HEK293 (cell line): ENCODE measurements at regions not wholly inside any gene's neighbourhood (a gene's known extent, or its start where the extent isn't known, plus 50 kb on each side); places are given as distances from the start of the nearest gene placed in this dataset.

Experiments used
- GLI2 ChIP-seq: fragments of 450-650 bp; formaldehyde crosslinking; IDR thresholded peaks from 2 replicates; pipeline ENCODE4; 2017; ENCODE audit warnings: missing biosample characterization, missing genetic modification characterization, low read depth, borderline replicate concordance
- HOXA7 ChIP-seq: sonication (generic); formaldehyde crosslinking; IDR thresholded peaks from 2 replicates; pipeline ENCODE4 v1.8.1; 2022; ENCODE audit warnings: missing genetic modification reagents, borderline replicate concordance
- HOXD13 ChIP-seq: sonication (generic); formaldehyde crosslinking; IDR thresholded peaks from 2 replicates; pipeline ENCODE4 v1.8.0; 2022; ENCODE audit warnings: missing genetic modification reagents, borderline replicate concordance
- SALL2 ChIP-seq: fragments of 450-650 bp; formaldehyde crosslinking; IDR thresholded peaks from 2 replicates; pipeline ENCODE4 v1.5.0; 2017; ENCODE audit warnings: missing biosample characterization, mild to moderate bottlenecking, missing genetic modification characterization, borderline replicate concordance
- ZBTB8A ChIP-seq: fragments of 450-650 bp; formaldehyde crosslinking; IDR thresholded peaks from 2 replicates; pipeline ENCODE4 v1.5.1; 2016; ENCODE audit warnings: missing biosample characterization, missing genetic modification characterization
- ZNF133 ChIP-seq: fragments of 450-650 bp; formaldehyde crosslinking; IDR thresholded peaks from 2 replicates; pipeline ENCODE4 v1.5.1; 2016; ENCODE audit warnings: missing biosample characterization, missing genetic modification characterization
- ZNF701 ChIP-seq: fragments of 450-650 bp; formaldehyde crosslinking; IDR thresholded peaks from 2 replicates; pipeline ENCODE4 v1.5.1; 2016; ENCODE audit warnings: missing biosample characterization, missing genetic modification characterization
- TF ChIP-seq, protein P1 (sequence below): fragments of 450-650 bp; formaldehyde crosslinking; IDR thresholded peaks from 2 replicates; pipeline ENCODE4 v1.5.1; 2016; ENCODE audit warnings: missing biosample characterization, missing genetic modification characterization
- TF ChIP-seq, protein P2 (sequence below): fragments of 450-650 bp; formaldehyde crosslinking; IDR thresholded peaks from 2 replicates; pipeline ENCODE4 v1.5.1; 2016; ENCODE audit warnings: missing biosample characterization, missing genetic modification characterization

DNA sequence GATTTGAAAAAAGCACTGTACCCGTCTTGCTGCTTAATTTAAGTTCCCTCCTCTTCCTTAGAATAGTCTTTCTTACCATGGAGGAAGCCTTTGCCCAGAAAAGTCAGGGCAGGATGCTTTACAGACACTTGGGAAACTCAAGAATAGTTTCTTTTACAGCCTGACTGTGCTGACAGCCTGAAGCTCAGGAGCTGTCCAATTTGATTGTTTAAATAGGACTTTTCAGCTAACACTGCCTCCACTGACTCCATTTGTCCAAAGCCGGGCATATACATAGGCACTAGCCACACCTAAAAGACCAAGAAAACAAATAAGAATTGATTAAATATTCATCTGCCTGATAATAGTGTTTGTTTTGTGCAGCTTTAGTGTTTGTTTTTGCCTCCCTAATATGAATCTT is 110.9 kb upstream of the L3MBTL4 start:
- TF ChIP-seq, protein P1, sequence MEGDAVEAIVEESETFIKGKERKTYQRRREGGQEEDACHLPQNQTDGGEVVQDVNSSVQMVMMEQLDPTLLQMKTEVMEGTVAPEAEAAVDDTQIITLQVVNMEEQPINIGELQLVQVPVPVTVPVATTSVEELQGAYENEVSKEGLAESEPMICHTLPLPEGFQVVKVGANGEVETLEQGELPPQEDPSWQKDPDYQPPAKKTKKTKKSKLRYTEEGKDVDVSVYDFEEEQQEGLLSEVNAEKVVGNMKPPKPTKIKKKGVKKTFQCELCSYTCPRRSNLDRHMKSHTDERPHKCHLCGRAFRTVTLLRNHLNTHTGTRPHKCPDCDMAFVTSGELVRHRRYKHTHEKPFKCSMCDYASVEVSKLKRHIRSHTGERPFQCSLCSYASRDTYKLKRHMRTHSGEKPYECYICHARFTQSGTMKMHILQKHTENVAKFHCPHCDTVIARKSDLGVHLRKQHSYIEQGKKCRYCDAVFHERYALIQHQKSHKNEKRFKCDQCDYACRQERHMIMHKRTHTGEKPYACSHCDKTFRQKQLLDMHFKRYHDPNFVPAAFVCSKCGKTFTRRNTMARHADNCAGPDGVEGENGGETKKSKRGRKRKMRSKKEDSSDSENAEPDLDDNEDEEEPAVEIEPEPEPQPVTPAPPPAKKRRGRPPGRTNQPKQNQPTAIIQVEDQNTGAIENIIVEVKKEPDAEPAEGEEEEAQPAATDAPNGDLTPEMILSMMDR (tag by site-specific recombination): no peak
- TF ChIP-seq HOXA7 (no peak), ZNF701 (tag by site-specific recombination) (no peak), HOXD13 (CRISPR knock-in tag) (no peak), SALL2 (no peak), ZBTB8A (tag by site-specific recombination) (no peak), ZNF133 (tag by site-specific recombination) (no peak), GLI2 (tag by site-specific recombination) (no peak)
- TF ChIP-seq, protein P2, sequence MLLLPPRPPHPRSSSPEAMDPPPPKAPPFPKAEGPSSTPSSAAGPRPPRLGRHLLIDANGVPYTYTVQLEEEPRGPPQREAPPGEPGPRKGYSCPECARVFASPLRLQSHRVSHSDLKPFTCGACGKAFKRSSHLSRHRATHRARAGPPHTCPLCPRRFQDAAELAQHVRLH (tag by site-specific recombination): no peak
